Neural progenitor cell (in vitro differentiated cells): ENCODE measurements at regions not wholly inside any gene's neighbourhood (a gene's known extent, or its start where the extent isn't known, plus 50 kb on each side); places are given as distances from the start of the nearest gene placed in this dataset.

ENCODE experiments used
- DNase-seq: peaks from one replicate; pipeline ENCODE4 v3.0.0-alpha.2; 2016; ENCODE audit warnings: low spot score
- H2AFZ ChIP-seq: fragments of 200-600 bp; sonication (generic); replicated peaks from 2 replicates; pipeline ENCODE4 v1.6.1; 2016; ENCODE audit warnings: antibody characterized with exemption
- H3F3A ChIP-seq: fragments of 200-600 bp; sonication (generic); 2 replicates; pipeline ENCODE4 v1.6.1; 2016; ENCODE audit warnings: antibody characterized with exemption, low read depth
- H3K27ac ChIP-seq: fragments of 200-600 bp; sonication (generic); 2 replicates; pipeline ENCODE4 v1.5.1; 2016; ENCODE audit warnings: mild to moderate bottlenecking
- H3K27me3 ChIP-seq: fragments of 200-600 bp; sonication (generic); 2 replicates; pipeline ENCODE4 v1.6.1; 2016; ENCODE audit warnings: mild to moderate bottlenecking, moderate library complexity
- H3K36me3 ChIP-seq: fragments of 200-600 bp; sonication (generic); 2 replicates; pipeline ENCODE4 v1.5.1; 2016
- H3K4me1 ChIP-seq: fragments of 200-600 bp; sonication (generic); 2 replicates; pipeline ENCODE4 v1.6.1; 2016; ENCODE audit warnings: mixed run types
- H3K4me2 ChIP-seq: fragments of 200-600 bp; sonication (generic); 2 replicates; pipeline ENCODE4 v1.6.1; 2016
- H3K4me3 ChIP-seq: fragments of 200-600 bp; sonication (generic); 2 replicates; pipeline ENCODE4 v1.5.1; 2016
- H3K79me2 ChIP-seq: fragments of 200-600 bp; sonication (generic); 2 replicates; pipeline ENCODE4 v1.6.1; 2016; ENCODE audit warnings: low read depth
- H3K9ac ChIP-seq: fragments of 200-600 bp; sonication (generic); 2 replicates; pipeline ENCODE4 v1.6.1; 2016
- H3K9me3 ChIP-seq: fragments of 200-600 bp; sonication (generic); 2 replicates; pipeline ENCODE4 v1.5.1; 2016; ENCODE audit warnings: low read depth
- H4K20me1 ChIP-seq: fragments of 200-600 bp; sonication (generic); 2 replicates; pipeline ENCODE4 v1.6.1; 2016; ENCODE audit warnings: low read depth
- H3K27ac Mint-ChIP-seq: 3 replicates; pipeline ENCODE4 v1.8.0; 2021; ENCODE audit warnings: mixed read lengths
- H3K27me3 Mint-ChIP-seq: 2 replicates; pipeline ENCODE4 v1.8.0; 2022; ENCODE audit warnings: low read depth, mild to moderate bottlenecking, inconsistent platforms, moderate library complexity, mixed read lengths; ENCODE audit not compliant: insufficient read depth
- H3K36me3 Mint-ChIP-seq: 3 replicates; pipeline ENCODE4 v1.8.0; 2021; ENCODE audit warnings: mixed read lengths
- H3K4me1 Mint-ChIP-seq: 3 replicates; pipeline ENCODE4 v1.8.0; 2021; ENCODE audit warnings: mixed read lengths
- H3K4me3 Mint-ChIP-seq: 3 replicates; pipeline ENCODE4 v1.8.0; 2021; ENCODE audit warnings: mild to moderate bottlenecking, moderate library complexity, mixed read lengths
- H3K9me3 Mint-ChIP-seq: 3 replicates; pipeline ENCODE4 v1.8.0; 2020; ENCODE audit warnings: mixed read lengths
- EZH2 ChIP-seq: fragments of 200-600 bp; sonication (generic); IDR thresholded peaks from 2 replicates; pipeline ENCODE4 v1.6.1; 2017; ENCODE audit warnings: antibody characterized with exemption, mild to moderate bottlenecking, moderate library complexity
- EZH2phosphoT487 ChIP-seq: fragments of 200-600 bp; sonication (generic); IDR thresholded peaks from 2 replicates; pipeline ENCODE4 v1.6.1; 2017; ENCODE audit warnings: antibody characterized with exemption
- TF ChIP-seq, protein P1 (sequence below): fragments of 200-600 bp; sonication (generic); IDR thresholded peaks from 2 replicates; pipeline ENCODE4 v1.5.1; 2017; ENCODE audit warnings: antibody characterized with exemption, mild to moderate bottlenecking

DNA sequence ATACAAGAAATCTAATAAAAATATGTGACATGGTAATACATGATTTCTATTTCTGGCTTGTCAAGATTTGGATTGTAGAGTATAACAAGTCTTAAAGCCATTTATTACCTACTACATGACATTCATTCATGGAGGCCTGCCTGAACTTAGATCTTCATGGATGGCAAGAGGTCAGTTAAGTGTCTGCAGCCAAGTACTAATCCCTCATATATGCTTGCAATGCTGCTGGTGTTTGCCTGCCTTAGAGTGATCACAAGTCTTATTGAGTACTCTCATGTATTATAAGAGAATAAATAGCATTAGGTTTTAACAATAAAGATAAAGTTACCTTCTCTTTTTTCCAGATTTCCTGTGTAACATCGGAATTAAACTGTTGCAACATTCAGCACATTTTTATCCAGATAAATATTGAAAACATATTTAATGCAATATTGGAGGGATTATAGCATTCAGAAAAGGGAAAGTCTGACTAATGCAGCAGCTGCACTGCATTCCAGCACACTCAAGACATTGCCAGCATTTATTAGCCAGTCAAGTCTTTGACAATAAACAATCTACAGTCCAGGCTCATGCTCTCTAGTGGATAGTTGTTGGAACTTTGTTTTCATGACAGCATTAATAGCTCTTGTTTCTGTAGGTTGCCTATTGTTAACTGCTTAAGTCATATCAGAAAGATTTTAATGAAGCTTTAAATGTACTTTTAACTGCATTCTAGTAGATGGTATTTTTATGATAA, 737.1 kb downstream of the FAT4 start:
- Histone ChIP-seq H3K27me3 (no peaks in the 10 kb centered on the region), H3K27ac (no peak overlapping the region), H3K4me2 (no peak overlapping the region), H3K4me3 (no peak overlapping the region), H3K79me2 (no peaks in the 10 kb centered on the region), H3K4me1 (no peaks in the 10 kb centered on the region), H3K36me3 (no peaks in the 10 kb centered on the region), H3K9ac (no peak overlapping the region), H2AFZ (no peak overlapping the region), H3K9me3 (no peaks in the 10 kb centered on the region), H4K20me1 (no peaks in the 10 kb centered on the region), H3F3A (no peaks in the 10 kb centered on the region)
- H3K27ac Mint-ChIP-seq = no peak overlapping the region
- H3K27me3 Mint-ChIP-seq = no peaks in the 10 kb centered on the region
- no peaks in the 10 kb centered on the region for H3K4me1 Mint-ChIP-seq
- no peaks in the 10 kb centered on the region for H3K9me3 Mint-ChIP-seq
- TF ChIP-seq EZH2 (no peak), EZH2phosphoT487 (no peak)
- TF ChIP-seq, protein P1, sequence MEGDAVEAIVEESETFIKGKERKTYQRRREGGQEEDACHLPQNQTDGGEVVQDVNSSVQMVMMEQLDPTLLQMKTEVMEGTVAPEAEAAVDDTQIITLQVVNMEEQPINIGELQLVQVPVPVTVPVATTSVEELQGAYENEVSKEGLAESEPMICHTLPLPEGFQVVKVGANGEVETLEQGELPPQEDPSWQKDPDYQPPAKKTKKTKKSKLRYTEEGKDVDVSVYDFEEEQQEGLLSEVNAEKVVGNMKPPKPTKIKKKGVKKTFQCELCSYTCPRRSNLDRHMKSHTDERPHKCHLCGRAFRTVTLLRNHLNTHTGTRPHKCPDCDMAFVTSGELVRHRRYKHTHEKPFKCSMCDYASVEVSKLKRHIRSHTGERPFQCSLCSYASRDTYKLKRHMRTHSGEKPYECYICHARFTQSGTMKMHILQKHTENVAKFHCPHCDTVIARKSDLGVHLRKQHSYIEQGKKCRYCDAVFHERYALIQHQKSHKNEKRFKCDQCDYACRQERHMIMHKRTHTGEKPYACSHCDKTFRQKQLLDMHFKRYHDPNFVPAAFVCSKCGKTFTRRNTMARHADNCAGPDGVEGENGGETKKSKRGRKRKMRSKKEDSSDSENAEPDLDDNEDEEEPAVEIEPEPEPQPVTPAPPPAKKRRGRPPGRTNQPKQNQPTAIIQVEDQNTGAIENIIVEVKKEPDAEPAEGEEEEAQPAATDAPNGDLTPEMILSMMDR = no peak
- no peak for DNase-seq
- H3K36me3 Mint-ChIP-seq = no peaks in the 10 kb centered on the region
- no peak overlapping the region for H3K4me3 Mint-ChIP-seq

DNA sequence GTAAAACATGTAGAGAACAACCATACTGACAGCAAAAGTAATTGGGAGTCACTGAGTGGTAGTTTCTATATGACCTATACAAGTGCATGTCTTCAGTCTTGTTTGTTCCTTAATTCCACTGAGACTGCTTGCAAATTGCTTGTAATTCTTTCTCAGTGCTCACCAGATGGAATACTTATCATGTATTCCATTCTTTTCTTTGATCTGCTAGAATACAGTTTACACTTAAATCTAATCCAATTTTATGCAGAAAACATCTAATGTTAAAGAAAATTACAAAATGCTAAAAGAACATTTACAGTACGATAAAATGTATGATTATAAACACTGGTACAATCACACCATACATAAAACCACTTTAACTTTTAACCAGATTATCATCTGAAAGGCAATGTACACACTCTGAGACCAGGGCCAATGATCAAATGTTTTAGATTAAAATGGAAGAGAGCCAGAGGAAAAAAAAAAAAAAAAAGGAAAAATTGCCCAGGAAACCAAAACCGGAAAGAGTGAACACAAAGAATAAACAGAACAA, 741.4 kb downstream of the FAT4 start:
- H3K27ac Mint-ChIP-seq = no peak overlapping the region
- H3K36me3 Mint-ChIP-seq = no peaks in the 10 kb centered on the region
- Histone ChIP-seq H4K20me1 (no peaks in the 10 kb centered on the region), H3K9ac (no peak overlapping the region), H3K4me3 (no peak overlapping the region), H3K4me1 (no peaks in the 10 kb centered on the region), H3K27ac (no peak overlapping the region), H3K79me2 (no peaks in the 10 kb centered on the region), H3K4me2 (no peak overlapping the region), H3K27me3 (no peaks in the 10 kb centered on the region), H3K9me3 (no peaks in the 10 kb centered on the region), H3F3A (no peaks in the 10 kb centered on the region), H2AFZ (no peak overlapping the region), H3K36me3 (no peaks in the 10 kb centered on the region)
- no peaks in the 10 kb centered on the region for H3K9me3 Mint-ChIP-seq
- no peak for DNase-seq
- no peaks in the 10 kb centered on the region for H3K4me1 Mint-ChIP-seq
- TF ChIP-seq EZH2phosphoT487 (no peak), EZH2 (no peak)
- TF ChIP-seq, protein P1 = no peak
- H3K4me3 Mint-ChIP-seq = no peak overlapping the region
- no peaks in the 10 kb centered on the region for H3K27me3 Mint-ChIP-seq

DNA sequence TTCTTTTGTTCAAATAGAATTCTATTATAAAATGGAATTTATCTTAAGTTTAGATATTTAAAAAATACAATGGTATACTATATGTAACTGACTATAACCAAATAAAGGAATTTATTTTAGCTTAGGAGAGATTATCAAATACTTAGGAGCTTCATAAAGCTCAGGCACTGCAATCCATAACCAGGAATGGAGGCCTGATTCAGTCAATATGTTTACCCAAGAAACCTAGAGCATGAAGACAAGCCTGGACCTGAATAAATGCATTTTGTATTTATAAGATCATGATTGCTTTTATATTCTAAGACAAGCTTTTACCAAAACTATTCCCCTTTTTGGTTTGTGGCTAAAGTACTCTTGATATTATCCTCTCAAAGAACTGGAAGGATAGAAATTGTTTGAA, 742.6 kb downstream of the FAT4 start:
- H3F3A ChIP-seq = no peaks in the 10 kb centered on the region
- no peak for DNase-seq
- TF ChIP-seq EZH2phosphoT487 = no peak
- TF ChIP-seq, protein P1 = no peak
- TF ChIP-seq EZH2 = no peak
- H3K36me3 ChIP-seq = no peaks in the 10 kb centered on the region
- Mint-ChIP-seq H3K36me3 (no peaks in the 10 kb centered on the region), H3K27ac (no peak overlapping the region), H3K4me3 (no peak overlapping the region), H3K27me3 (no peaks in the 10 kb centered on the region), H3K4me1 (no peaks in the 10 kb centered on the region), H3K9me3 (no peaks in the 10 kb centered on the region)
- H3K4me3 ChIP-seq = no peak overlapping the region
- H3K9ac ChIP-seq = no peak overlapping the region
- H3K27ac ChIP-seq = no peak overlapping the region
- H2AFZ ChIP-seq = no peak overlapping the region
- H3K27me3 ChIP-seq = no peaks in the 10 kb centered on the region
- H3K4me2 ChIP-seq = no peak overlapping the region
- no peaks in the 10 kb centered on the region for H3K4me1 ChIP-seq
- H3K9me3 ChIP-seq = no peaks in the 10 kb centered on the region
- H4K20me1 ChIP-seq = no peaks in the 10 kb centered on the region
- H3K79me2 ChIP-seq = no peaks in the 10 kb centered on the region
